ENCODE measurements at regions not wholly inside any gene's neighbourhood (a gene's known extent, or its start where the extent isn't known, plus 50 kb on each side); places are given as distances from the start of the nearest gene placed in this dataset.

- Histone ChIP-seq H3K9me3 (no peaks in the 10 kb centered on the region), H3K4me1 (no peaks in the 10 kb centered on the region), H3K27ac (no peak overlapping the region), H3K4me3 (no peak overlapping the region), H3K27me3 (no peaks in the 10 kb centered on the region), H3K36me3 (no peaks in the 10 kb centered on the region)
- DNase-seq (ENCODE audit: low spot score in 2 of 2), result no peak
- intact Hi-C loops (cut with DNase I; ENCODE audit: low total_unique reads), result no loop called here
- no peak for TF ChIP-seq POLR2A (IDR thresholded peaks at IDR 0.05)
- TF ChIP-seq POLR2AphosphoS5 (IDR thresholded peaks at IDR 0.05), result no peak
- no peak for TF ChIP-seq CTCF (IDR thresholded peaks at IDR 0.05)
These were observed 376.1 kb upstream of the SOX11 start for GRCh38 chr2:5316001-5316490.

- no peak for DNase-seq (ENCODE audit: low spot score in 2 of 2)
- TF ChIP-seq CTCF (IDR thresholded peaks at IDR 0.05) (no peak), POLR2A (IDR thresholded peaks at IDR 0.05) (no peak), POLR2AphosphoS5 (IDR thresholded peaks at IDR 0.05) (no peak)
- Histone ChIP-seq H3K27me3 (no peaks in the 10 kb centered on the region), H3K9me3 (no peaks in the 10 kb centered on the region), H3K4me1 (no peaks in the 10 kb centered on the region), H3K4me3 (no peak overlapping the region), H3K27ac (no peak overlapping the region), H3K36me3 (no peaks in the 10 kb centered on the region)
- intact Hi-C loops (cut with DNase I; ENCODE audit: low total_unique reads), result no loop called here
These were observed 372.7 kb upstream of the SOX11 start for GRCh38 chr2:5319493-5319892.

GRCh38 chr2:5322396-5322795 is 369.8 kb upstream of the SOX11 start:
- Histone ChIP-seq H3K9me3 (no peaks in the 10 kb centered on the region), H3K4me1 (no peaks in the 10 kb centered on the region), H3K4me3 (no peak overlapping the region), H3K27me3 (no peaks in the 10 kb centered on the region), H3K36me3 (no peaks in the 10 kb centered on the region), H3K27ac (no peak overlapping the region)
- intact Hi-C loops (cut with DNase I; ENCODE audit: low total_unique reads), result no loop called here
- DNase-seq (ENCODE audit: low spot score in 2 of 2), result no peak
- TF ChIP-seq CTCF (IDR thresholded peaks at IDR 0.05), result no peak
- no peak for TF ChIP-seq POLR2AphosphoS5 (IDR thresholded peaks at IDR 0.05)
- no peak for TF ChIP-seq POLR2A (IDR thresholded peaks at IDR 0.05)

DNA sequence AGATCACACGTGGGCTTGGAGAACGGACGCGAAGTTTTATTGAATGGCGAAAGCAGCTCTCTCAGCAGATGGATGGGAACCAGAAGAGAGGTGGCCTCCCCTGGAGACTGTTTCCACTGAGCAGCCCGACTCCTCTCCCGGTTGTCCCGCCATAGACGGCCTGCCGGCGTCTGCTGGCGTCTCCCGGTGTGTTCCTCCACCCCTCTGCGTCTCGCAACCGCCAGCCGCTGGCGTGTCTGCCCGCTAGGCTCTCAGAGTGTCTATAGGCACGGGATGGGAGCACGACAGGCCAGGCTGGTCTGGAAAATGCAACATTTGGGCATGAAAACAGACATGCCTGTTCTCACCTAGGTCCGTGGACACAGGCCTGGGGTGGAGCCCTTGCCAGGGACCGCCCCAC is 366.7 kb upstream of the SOX11 start:
- no peak for DNase-seq (ENCODE audit: low spot score in 2 of 2)
- H3K27me3 ChIP-seq, result no peaks in the 10 kb centered on the region
- H3K4me1 ChIP-seq, result no peaks in the 10 kb centered on the region
- no peaks in the 10 kb centered on the region for H3K9me3 ChIP-seq
- no peak overlapping the region for H3K4me3 ChIP-seq
- TF ChIP-seq CTCF (IDR thresholded peaks at IDR 0.05) (no peak), POLR2AphosphoS5 (IDR thresholded peaks at IDR 0.05) (no peak), POLR2A (IDR thresholded peaks at IDR 0.05) (no peak)
- intact Hi-C loops (cut with DNase I; ENCODE audit: low total_unique reads), result no loop called here
- H3K27ac ChIP-seq, result no peak overlapping the region
- H3K36me3 ChIP-seq, result no peaks in the 10 kb centered on the region

DNA sequence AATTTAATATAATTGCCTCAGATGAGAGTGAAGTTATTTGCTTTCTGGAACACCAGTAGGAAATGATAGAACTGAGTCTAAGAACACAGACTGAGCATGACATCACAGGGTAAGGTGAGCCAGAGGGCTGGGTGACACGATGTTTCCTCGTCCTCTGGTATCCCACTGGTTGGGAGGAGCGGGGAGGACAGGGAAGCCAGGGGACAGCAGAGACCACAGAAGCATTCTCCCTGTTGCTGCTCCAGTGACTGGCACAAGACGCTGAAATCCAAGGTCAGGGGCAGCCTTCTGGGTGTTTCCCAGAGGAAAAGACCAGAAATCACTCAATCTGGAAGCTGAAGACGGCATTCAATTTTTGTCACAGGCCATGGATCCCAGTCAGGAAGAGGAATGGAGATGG is 363.4 kb upstream of the SOX11 start:
- Histone ChIP-seq H3K36me3 (no peaks in the 10 kb centered on the region), H3K4me3 (no peak overlapping the region), H3K27ac (no peak overlapping the region), H3K4me1 (no peaks in the 10 kb centered on the region), H3K9me3 (no peaks in the 10 kb centered on the region), H3K27me3 (no peaks in the 10 kb centered on the region)
- intact Hi-C loops (cut with DNase I; ENCODE audit: low total_unique reads), result no loop called here
- TF ChIP-seq POLR2A (IDR thresholded peaks at IDR 0.05) (no peak), CTCF (IDR thresholded peaks at IDR 0.05) (no peak), POLR2AphosphoS5 (IDR thresholded peaks at IDR 0.05) (no peak)
- DNase-seq (ENCODE audit: low spot score in 2 of 2), result no peak

Measured in breast epithelium (tissue), 4 donors.